ENCODE measurements at regions not wholly inside any gene's neighbourhood (a gene's known extent, or its start where the extent isn't known, plus 50 kb on each side); places are given as distances from the start of the nearest gene placed in this dataset.
"Not testable (repeated sequence)": the region's sequence is repeated elsewhere in the genome, so short reads cannot be mapped to it uniquely, and the experiment has no call there.

GRCh38 chr1:120238867-120239266 lies 62.5 kb upstream of the SEC22B start:
- not testable (repeated sequence) for DNase-seq (ENCODE audit: low read depth in 2 of 2)

GRCh38 chr1:120233661-120234018 lies 57.3 kb upstream of the SEC22B start:
- not testable (repeated sequence) for DNase-seq (ENCODE audit: low read depth in 2 of 2)

- not testable (repeated sequence) for DNase-seq (ENCODE audit: low read depth in 2 of 2)
Observed at GRCh38 chr1:120232834-120233660, 56.7 kb upstream of the SEC22B start.

GRCh38 chr1:120229835-120230234 lies 53.5 kb upstream of the SEC22B start:
- not testable (repeated sequence) for DNase-seq (ENCODE audit: low read depth in 2 of 2)
